Coronary artery (tissue), 2 donors: ENCODE measurements at regions not wholly inside any gene's neighbourhood (a gene's known extent, or its start where the extent isn't known, plus 50 kb on each side); places are given as distances from the start of the nearest gene placed in this dataset.
"Not testable (repeated sequence)": the region's sequence is repeated elsewhere in the genome, so short reads cannot be mapped to it uniquely, and the experiment has no call there.

ENCODE experiments used
- DNase-seq: peaks from one replicate; pipeline ENCODE4 v3.0.0-alpha.2; 2017; ENCODE audit warnings: low spot score
- H3K27ac ChIP-seq, 2 donors: fragments of 200-600 bp; sonication (generic); one replicate each; pipeline ENCODE4 v1.5.1; 2016 to 2019
- H3K4me3 ChIP-seq: fragments of 200-600 bp; sonication (generic); 2 replicates; pipeline ENCODE4 v1.5.1; 2016; ENCODE audit warnings: mild to moderate bottlenecking, moderate library complexity
- CTCF ChIP-seq: fragments of 200-600 bp; sonication (generic); IDR thresholded peaks from one replicate; pipeline ENCODE4 v1.5.1; 2019; ENCODE audit warnings: antibody characterized with exemption

GRCh38 chr17:21756856-21757619 is 64.7 kb downstream of the KCNJ18 start:
- no peak for TF ChIP-seq CTCF
- no peak overlapping the region for H3K27ac ChIP-seq
- no peak for DNase-seq
- no peak overlapping the region for H3K4me3 ChIP-seq

- not testable (repeated sequence) for DNase-seq, H3K4me3 ChIP-seq, H3K27ac ChIP-seq
These were observed 67.3 kb downstream of the KCNJ18 start for GRCh38 chr17:21759636-21760035.

GRCh38 chr17:21763738-21764340 is 71.5 kb downstream of the KCNJ18 start:
- peak; percentile 52 for DNase-seq
- H3K4me3 ChIP-seq, H3K27ac ChIP-seq: not testable (repeated sequence)

GRCh38 chr17:21765651-21766290 is 73.4 kb downstream of the KCNJ18 start:
- H3K4me3 ChIP-seq, H3K27ac ChIP-seq: not testable (repeated sequence)
- DNase-seq, result peak; percentile 60

- not testable (repeated sequence) for H3K4me3 ChIP-seq, H3K27ac ChIP-seq, DNase-seq
These were observed 74.2 kb downstream of the KCNJ18 start for GRCh38 chr17:21766565-21766964.

GRCh38 chr17:21767162-21768156 is 75.1 kb downstream of the KCNJ18 start:
- DNase-seq, H3K4me3 ChIP-seq, H3K27ac ChIP-seq: not testable (repeated sequence)

- not testable (repeated sequence) for H3K27ac ChIP-seq, H3K4me3 ChIP-seq, DNase-seq
These were observed 75.9 kb downstream of the KCNJ18 start for GRCh38 chr17:21768244-21768643.

- not testable (repeated sequence) for H3K27ac ChIP-seq, DNase-seq, H3K4me3 ChIP-seq
These were observed 76.6 kb downstream of the KCNJ18 start for GRCh38 chr17:21768729-21769462.

GRCh38 chr17:21769781-21770180 is 77.5 kb downstream of the KCNJ18 start:
- not testable (repeated sequence) for DNase-seq, H3K4me3 ChIP-seq, H3K27ac ChIP-seq

- DNase-seq, H3K27ac ChIP-seq, H3K4me3 ChIP-seq: not testable (repeated sequence)
These were observed 78.4 kb downstream of the KCNJ18 start for GRCh38 chr17:21770466-21771446.

- DNase-seq, result no peak
- no peak for TF ChIP-seq CTCF
These were observed 80.0 kb downstream of the KCNJ18 start for GRCh38 chr17:21772321-21772720.

GRCh38 chr17:21772991-21773713 is 80.8 kb downstream of the KCNJ18 start:
- DNase-seq, H3K4me3 ChIP-seq, H3K27ac ChIP-seq: not testable (repeated sequence)

More at GRCh38 chr17:21772321-21772720, 80.0 kb downstream of the KCNJ18 start:
- Histone ChIP-seq H3K27ac (no peak overlapping the region), H3K4me3 (no peak overlapping the region)
